ENCODE measurements at regions not wholly inside any gene's neighbourhood (a gene's known extent, or its start where the extent isn't known, plus 50 kb on each side); places are given as distances from the start of the nearest gene placed in this dataset.
"Not testable (repeated sequence)": the region's sequence is repeated elsewhere in the genome, so short reads cannot be mapped to it uniquely, and the experiment has no call there.

GRCh38 chr2:236997069-236997715 lies 88.5 kb upstream of the COPS8 start:
- DNase-seq, result no peak

- no peak for DNase-seq
Observed at GRCh38 chr2:236998236-236998635, 87.5 kb upstream of the COPS8 start.

- DNase-seq, result no peak
Observed at GRCh38 chr2:236998758-236999157, 86.9 kb upstream of the COPS8 start.

GRCh38 chr2:237000481-237000880 lies 85.2 kb upstream of the COPS8 start:
- DNase-seq, result no peak

GRCh38 chr2:237005341-237005740 lies 80.3 kb upstream of the COPS8 start:
- DNase-seq, result not testable (repeated sequence)

GRCh38 chr2:237011206-237011795 lies 74.4 kb upstream of the COPS8 start:
- no peak for DNase-seq

GRCh38 chr2:237012004-237012403 lies 73.7 kb upstream of the COPS8 start:
- no peak for DNase-seq

- DNase-seq, result no peak
Observed at GRCh38 chr2:237012577-237013267, 73.0 kb upstream of the COPS8 start.

GRCh38 chr2:237016121-237016915 lies 69.4 kb upstream of the COPS8 start:
- no peak for DNase-seq

- no peak for DNase-seq
Observed at GRCh38 chr2:237020090-237020489, 65.6 kb upstream of the COPS8 start.

GRCh38 chr2:237022533-237022932 lies 63.2 kb upstream of the COPS8 start:
- DNase-seq, result no peak

- DNase-seq, result no peak
Observed at GRCh38 chr2:237024255-237024654, 61.4 kb upstream of the COPS8 start.

- DNase-seq, result peak; percentile 29
Observed at GRCh38 chr2:237025090-237025865, 60.4 kb upstream of the COPS8 start.

- peak; percentile 75 for DNase-seq
Observed at GRCh38 chr2:237026981-237027711, 58.5 kb upstream of the COPS8 start.

GRCh38 chr2:237027712-237028029 lies 58.0 kb upstream of the COPS8 start:
- no peak for DNase-seq

- DNase-seq, result no peak
Observed at GRCh38 chr2:237030382-237030781, 55.3 kb upstream of the COPS8 start.

- DNase-seq, result no peak
Observed at GRCh38 chr2:237033536-237034060, 52.1 kb upstream of the COPS8 start.

- DNase-seq, result no peak
Observed at GRCh38 chr2:237035781-237036475, 49.8 kb upstream of the COPS8 start.

Data from renal pelvis (tissue), 1 donor.